Ishikawa (cell line): ENCODE measurements at regions not wholly inside any gene's neighbourhood (a gene's known extent, or its start where the extent isn't known, plus 50 kb on each side); places are given as distances from the start of the nearest gene placed in this dataset.

Experiments used
- CEBPB ChIP-seq: IDR thresholded peaks from 2 replicates; pipeline ENCODE4 v1.6.1; 2012
- CREB1 ChIP-seq: IDR thresholded peaks from 2 replicates; pipeline ENCODE4 v1.6.1; 2012; ENCODE audit warnings: low read depth
- EP300 ChIP-seq: IDR thresholded peaks from 2 replicates; pipeline ENCODE4 v1.6.1; 2012; ENCODE audit warnings: borderline replicate concordance
- REST ChIP-seq: IDR thresholded peaks from 2 replicates; pipeline ENCODE4 v1.6.1; 2012; ENCODE audit warnings: low read depth, mild to moderate bottlenecking

DNA sequence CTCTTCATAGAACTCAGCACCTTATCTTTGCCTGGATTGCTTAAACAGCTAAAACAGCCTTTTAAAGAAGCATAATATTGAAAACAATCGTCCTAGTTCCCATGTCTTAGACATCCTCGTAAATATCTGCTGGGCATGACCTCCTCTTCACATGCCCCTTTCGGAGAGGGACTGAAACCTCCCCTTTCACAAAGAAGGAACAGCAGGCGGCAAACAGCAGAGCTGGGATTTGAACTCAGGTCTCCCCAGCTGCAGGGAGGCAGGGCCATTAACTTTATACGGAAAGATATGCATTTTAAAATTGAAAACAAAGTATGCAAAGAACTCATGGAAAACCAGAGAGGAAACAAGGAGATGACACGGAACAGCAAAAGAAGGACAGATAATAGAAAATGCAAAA lies 249.9 kb downstream of the FOXL1 start:
- TF ChIP-seq EP300: no peak
- TF ChIP-seq CREB1: no peak
- no peak for TF ChIP-seq CEBPB
- TF ChIP-seq REST: no peak
